Breast epithelium (tissue), 3 donors: ENCODE measurements at regions not wholly inside any gene's neighbourhood (a gene's known extent, or its start where the extent isn't known, plus 50 kb on each side); places are given as distances from the start of the nearest gene placed in this dataset.

Source experiments
- CTCF ChIP-seq, 3 donors: fragments of 450-650 bp; IDR thresholded peaks; one replicate each; pipeline ENCODE4 v1.5.1; 2016 to 2017; ENCODE audit warnings: antibody characterized with exemption in 3 of 3, mild to moderate bottlenecking in 3 of 3, moderate library complexity in 3 of 3
- POLR2A ChIP-seq: fragments of 450-650 bp; IDR thresholded peaks from one replicate; pipeline ENCODE4 v1.6.1; 2016; ENCODE audit warnings: antibody characterized with exemption, mild to moderate bottlenecking, moderate library complexity
- POLR2AphosphoS5 ChIP-seq, 3 donors: sonication (generic); formaldehyde crosslinking; IDR thresholded peaks; one replicate each; pipeline ENCODE4 v1.6.1; 2017; ENCODE audit warnings: antibody characterized with exemption in 3 of 3

- TF ChIP-seq CTCF (IDR thresholded peaks at IDR 0.05) = no peak
- no peak for TF ChIP-seq POLR2AphosphoS5 (IDR thresholded peaks at IDR 0.05)
- TF ChIP-seq POLR2A = no peak
Measured at GRCh38 chr6:118709859-118710350, 58.5 kb upstream of the CEP85L start.
